Thyroid gland (tissue), 4 donors: ENCODE measurements at regions not wholly inside any gene's neighbourhood (a gene's known extent, or its start where the extent isn't known, plus 50 kb on each side); places are given as distances from the start of the nearest gene placed in this dataset.

Source experiments
- DNase-seq, 2 donors: peaks; one replicate each; pipeline ENCODE4 v3.0.0-alpha.2; 2019
- H3K27ac ChIP-seq, 3 donors: fragments of 200-600 bp; sonication (generic); 1 replicate in 2 of 3; 2 replicates in 1 of 3; pipeline ENCODE4 v1.5.1; 2016 to 2019; ENCODE audit warnings: mild to moderate bottlenecking in 1 of 3, moderate library complexity in 1 of 3
- H3K27me3 ChIP-seq: fragments of 200-600 bp; sonication (generic); one replicate; pipeline ENCODE4 v1.5.1; 2019
- H3K36me3 ChIP-seq, 2 donors: fragments of 200-600 bp; sonication (generic); one replicate each; pipeline ENCODE4 v1.5.1; 2016 to 2019
- H3K4me1 ChIP-seq, 2 donors: fragments of 200-600 bp; sonication (generic); one replicate each; pipeline ENCODE4 v1.5.1; 2017 to 2019
- H3K4me3 ChIP-seq, 3 donors: fragments of 200-600 bp; sonication (generic); replicated peaks in 1 of 3; 1 replicate in 2 of 3; 2 replicates in 1 of 3; pipeline ENCODE4 v1.5.1; 2016; ENCODE audit warnings: mild to moderate bottlenecking in 1 of 3
- H3K9me3 ChIP-seq: fragments of 200-600 bp; sonication (generic); one replicate; pipeline ENCODE4 v1.5.1; 2017
- POLR2A ChIP-seq, 2 donors: fragments of 450-650 bp; IDR thresholded peaks; one replicate each; pipeline ENCODE4 v1.6.1; 2017; ENCODE audit warnings: antibody characterized with exemption in 2 of 2, mild to moderate bottlenecking in 2 of 2, moderate library complexity in 1 of 2
- WGBS, 2 donors: methylation state at CpG; one replicate each; pipeline ENCODE4 v1.1.5; 2017; 5-methylcytosine and 5-hydroxymethylcytosine counted together
- intact Hi-C: fragments of 100-400 bp; cut with DNase I; formaldehyde crosslinking; loops from one replicate; pipeline ENCODE4 v1.15.1; 2023
- TF ChIP-seq, protein P1 (sequence below), 6 experiments: fragments of 200-600 bp in 3 of 6; fragments of 450-650 bp in 3 of 6; sonication (generic) in 3 of 6; IDR thresholded peaks; one replicate each; pipeline ENCODE4 v1.5.1; 2016 to 2019; ENCODE audit warnings: antibody characterized with exemption in 6 of 6, mild to moderate bottlenecking in 2 of 6, inconsistent platforms in 1 of 6, moderate library complexity in 1 of 6

DNA sequence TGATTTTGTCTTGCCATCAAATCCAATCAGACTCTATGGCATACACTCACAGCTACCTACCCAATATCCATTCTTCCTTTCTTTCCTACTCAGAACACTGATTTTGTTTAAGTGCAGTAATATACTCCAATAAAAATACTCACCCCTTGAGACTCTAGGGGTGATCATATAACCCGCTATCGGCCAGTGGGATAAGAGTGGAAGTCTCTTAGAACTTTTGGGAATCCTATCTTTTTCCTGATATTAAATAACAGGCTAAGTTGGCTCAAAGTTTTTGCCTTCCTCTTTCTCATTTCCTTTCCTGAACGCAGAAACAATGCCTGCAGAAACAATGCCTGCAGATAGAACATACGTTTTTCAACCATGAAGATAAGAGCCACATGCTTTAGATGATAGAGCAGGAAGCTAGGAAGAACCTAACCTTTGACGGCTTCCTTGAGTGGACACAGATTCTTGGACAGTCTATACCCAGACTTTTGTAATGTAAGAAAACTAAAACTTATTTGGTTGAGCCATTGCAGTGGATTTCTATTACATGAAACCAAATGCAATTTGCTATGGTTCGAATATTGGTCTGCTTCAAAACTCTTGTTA, 373.8 kb downstream of the STIM2 start:
- no peaks in the 10 kb centered on the region for H3K36me3 ChIP-seq
- intact Hi-C loops, result no loop called here
- H3K4me1 ChIP-seq, result no peaks in the 10 kb centered on the region
- TF ChIP-seq POLR2A (IDR thresholded peaks at IDR 0.05), result no peak
- TF ChIP-seq, protein P1, sequence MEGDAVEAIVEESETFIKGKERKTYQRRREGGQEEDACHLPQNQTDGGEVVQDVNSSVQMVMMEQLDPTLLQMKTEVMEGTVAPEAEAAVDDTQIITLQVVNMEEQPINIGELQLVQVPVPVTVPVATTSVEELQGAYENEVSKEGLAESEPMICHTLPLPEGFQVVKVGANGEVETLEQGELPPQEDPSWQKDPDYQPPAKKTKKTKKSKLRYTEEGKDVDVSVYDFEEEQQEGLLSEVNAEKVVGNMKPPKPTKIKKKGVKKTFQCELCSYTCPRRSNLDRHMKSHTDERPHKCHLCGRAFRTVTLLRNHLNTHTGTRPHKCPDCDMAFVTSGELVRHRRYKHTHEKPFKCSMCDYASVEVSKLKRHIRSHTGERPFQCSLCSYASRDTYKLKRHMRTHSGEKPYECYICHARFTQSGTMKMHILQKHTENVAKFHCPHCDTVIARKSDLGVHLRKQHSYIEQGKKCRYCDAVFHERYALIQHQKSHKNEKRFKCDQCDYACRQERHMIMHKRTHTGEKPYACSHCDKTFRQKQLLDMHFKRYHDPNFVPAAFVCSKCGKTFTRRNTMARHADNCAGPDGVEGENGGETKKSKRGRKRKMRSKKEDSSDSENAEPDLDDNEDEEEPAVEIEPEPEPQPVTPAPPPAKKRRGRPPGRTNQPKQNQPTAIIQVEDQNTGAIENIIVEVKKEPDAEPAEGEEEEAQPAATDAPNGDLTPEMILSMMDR (IDR thresholded peaks at IDR 0.05), result no peak
- no peaks in the 10 kb centered on the region for H3K9me3 ChIP-seq
- 57 to 73% methylated on average over 6 of the region's 6 CpGs for WGBS, 2 donors
- H3K27ac ChIP-seq, result no peak overlapping the region
- H3K4me3 ChIP-seq, result no peak overlapping the region
- no peaks in the 10 kb centered on the region for H3K27me3 ChIP-seq
- DNase-seq, result no peak

DNA sequence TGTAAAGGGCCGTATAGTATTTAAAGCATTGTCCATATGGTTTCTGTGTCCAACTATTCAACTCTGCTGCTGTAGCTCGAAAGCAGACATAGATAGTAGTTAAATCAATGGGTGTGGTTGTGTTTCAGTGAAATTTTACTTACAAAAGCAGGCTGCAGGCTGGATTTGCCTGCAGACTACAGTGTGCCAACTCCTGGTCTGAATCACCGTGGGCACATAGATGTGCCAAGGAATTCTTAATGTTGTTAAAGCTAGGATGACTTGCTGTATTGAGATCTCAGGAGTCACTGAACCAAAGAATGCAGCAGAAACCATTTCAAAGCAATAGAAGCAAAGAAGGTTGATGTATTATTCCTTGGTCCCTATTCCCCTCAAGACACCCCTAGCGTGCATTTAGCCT, 379.0 kb downstream of the STIM2 start:
- H3K9me3 ChIP-seq, result no peaks in the 10 kb centered on the region
- H3K27ac ChIP-seq, result no peak overlapping the region
- no peak overlapping the region for H3K4me3 ChIP-seq
- 74 to 87% methylated on average over 4 of the region's 4 CpGs for WGBS, 2 donors
- H3K27me3 ChIP-seq, result no peaks in the 10 kb centered on the region
- H3K4me1 ChIP-seq, result no peaks in the 10 kb centered on the region
- TF ChIP-seq, protein P1 (IDR thresholded peaks at IDR 0.05), result no peak
- TF ChIP-seq POLR2A (IDR thresholded peaks at IDR 0.05), result no peak
- no peak for DNase-seq
- intact Hi-C loops, result no loop called here
- H3K36me3 ChIP-seq, result no peaks in the 10 kb centered on the region

DNA sequence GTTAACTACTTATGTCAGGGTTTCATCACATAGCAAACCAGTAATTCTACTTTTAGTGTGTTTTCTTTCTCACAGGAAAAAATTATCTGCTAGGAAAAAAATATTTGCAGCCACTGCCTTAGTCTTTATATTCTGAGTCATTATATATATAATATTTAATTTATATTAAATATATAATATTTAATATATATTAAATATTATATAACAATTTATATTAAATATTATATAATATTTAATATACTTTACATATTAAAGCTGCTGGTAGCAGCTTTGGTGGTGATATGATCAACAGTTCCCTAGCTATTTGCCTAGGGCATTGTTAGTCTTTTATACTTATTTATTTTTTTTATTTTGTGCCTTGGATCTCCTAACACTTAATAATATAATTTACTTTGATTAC, 381.6 kb downstream of the STIM2 start:
- no peak overlapping the region for H3K4me3 ChIP-seq
- no peak for DNase-seq
- no peaks in the 10 kb centered on the region for H3K4me1 ChIP-seq
- H3K36me3 ChIP-seq, result no peaks in the 10 kb centered on the region
- H3K27me3 ChIP-seq, result no peaks in the 10 kb centered on the region
- TF ChIP-seq, protein P1 (IDR thresholded peaks at IDR 0.05), result no peak
- no peak for TF ChIP-seq POLR2A (IDR thresholded peaks at IDR 0.05)
- intact Hi-C loops, result no loop called here
- no peaks in the 10 kb centered on the region for H3K9me3 ChIP-seq
- no peak overlapping the region for H3K27ac ChIP-seq

DNA sequence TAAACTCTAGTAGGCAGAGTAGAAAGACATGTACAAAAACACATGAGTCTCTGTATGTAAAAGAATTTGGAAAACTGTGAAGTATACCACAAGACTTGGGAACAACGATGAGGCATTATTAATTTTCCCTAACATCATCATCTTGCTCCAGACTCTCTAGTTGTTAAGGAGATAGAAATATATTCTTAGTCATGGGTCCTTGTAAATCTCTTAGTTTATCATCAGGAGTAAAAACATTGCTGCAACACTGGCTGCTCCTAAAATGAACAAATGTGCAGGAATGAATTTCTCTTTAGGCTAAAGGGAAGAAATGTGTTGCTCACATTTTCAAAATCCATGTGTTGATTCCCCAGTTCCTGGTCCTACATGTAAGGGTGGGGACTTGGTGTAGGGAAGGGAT, 384.6 kb downstream of the STIM2 start:
- no peak for TF ChIP-seq POLR2A (IDR thresholded peaks at IDR 0.05)
- TF ChIP-seq, protein P1 (IDR thresholded peaks at IDR 0.05), result no peak
- no peak for DNase-seq
- Histone ChIP-seq H3K9me3 (no peaks in the 10 kb centered on the region), H3K27ac (no peak overlapping the region), H3K36me3 (no peaks in the 10 kb centered on the region), H3K4me3 (no peak overlapping the region), H3K27me3 (no peaks in the 10 kb centered on the region), H3K4me1 (no peaks in the 10 kb centered on the region)
- 74 to 83% methylated on average over 1 of the region's 1 CpG for WGBS, 2 donors
- intact Hi-C loops, result no loop called here

DNA sequence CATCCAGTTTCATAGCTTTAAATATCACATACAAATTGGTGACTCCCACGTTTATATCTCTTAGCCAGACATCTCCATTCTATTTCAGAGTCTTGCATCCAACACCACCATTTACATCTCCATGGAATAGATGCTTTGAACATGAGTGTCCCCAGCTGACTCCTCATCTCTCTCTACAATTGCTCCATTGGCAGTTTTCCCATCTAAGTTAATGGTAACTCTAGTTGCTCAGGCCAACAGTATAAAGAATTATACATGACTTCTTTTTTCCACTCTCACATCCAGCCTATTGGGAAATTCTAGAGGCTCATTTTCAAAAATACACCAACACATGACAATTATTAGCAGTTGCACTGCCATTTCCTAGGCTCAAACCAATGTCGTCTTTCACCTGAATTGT, 388.2 kb downstream of the STIM2 start:
- Histone ChIP-seq H3K4me1 (no peaks in the 10 kb centered on the region), H3K27me3 (no peaks in the 10 kb centered on the region), H3K4me3 (no peak overlapping the region), H3K27ac (no peak overlapping the region), H3K9me3 (no peaks in the 10 kb centered on the region), H3K36me3 (no peaks in the 10 kb centered on the region)
- intact Hi-C loops, result no loop called here
- TF ChIP-seq, protein P1 (IDR thresholded peaks at IDR 0.05), result no peak
- no peak for TF ChIP-seq POLR2A (IDR thresholded peaks at IDR 0.05)
- DNase-seq, result no peak
- WGBS, 2 donors, result 48% methylated on average over 2 of the region's 2 CpGs
